ENCODE measurements at regions not wholly inside any gene's neighbourhood (a gene's known extent, or its start where the extent isn't known, plus 50 kb on each side); places are given as distances from the start of the nearest gene placed in this dataset.
"Not testable (repeated sequence)": the region's sequence is repeated elsewhere in the genome, so short reads cannot be mapped to it uniquely, and the experiment has no call there.

DNA sequence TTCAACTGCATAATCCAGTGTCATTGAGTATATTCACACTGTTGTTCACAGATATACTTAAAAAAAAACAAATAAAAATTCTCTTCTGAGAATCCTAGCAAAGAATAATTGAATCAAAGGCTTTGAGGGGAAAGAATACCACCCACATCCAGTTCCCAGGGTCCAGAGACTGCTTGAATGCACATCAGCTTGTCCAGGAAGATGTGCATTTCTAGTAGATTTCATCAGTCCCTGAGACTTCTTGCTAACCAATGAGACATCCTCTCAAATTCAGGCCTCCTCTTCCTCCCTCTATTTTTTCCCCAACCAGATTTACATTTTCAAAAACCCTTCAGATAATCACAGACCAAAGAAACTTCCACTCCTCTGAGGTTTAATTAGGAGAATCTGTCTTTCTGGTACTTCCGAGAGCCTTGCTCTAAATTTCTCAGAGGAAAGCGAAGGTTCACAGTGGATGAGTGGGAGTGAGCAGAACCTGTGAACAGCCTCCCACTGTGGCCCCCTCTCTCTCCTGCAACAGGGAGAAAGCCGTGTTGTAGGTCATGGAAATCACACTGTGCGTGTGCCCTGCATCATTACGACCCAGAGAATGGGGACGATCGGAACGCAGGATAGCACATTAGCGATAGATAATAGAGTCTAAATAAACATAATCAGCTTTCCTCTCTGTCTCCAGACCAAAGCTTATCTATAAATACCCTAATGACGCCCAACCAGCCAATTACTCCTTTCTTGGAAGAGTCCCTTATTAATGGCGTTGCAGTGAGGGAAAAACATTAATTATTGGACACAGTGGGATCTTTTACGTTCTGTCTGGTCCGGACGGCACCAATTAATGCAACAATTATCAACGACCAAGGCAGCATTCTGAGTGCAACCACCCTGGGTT, 212.5 kb downstream of the EMX2 start:
- no peak for DNase-seq

GRCh38 chr10:117755659-117756014, 213.1 kb downstream of the EMX2 start:
- DNase-seq = no peak

GRCh38 chr10:117757086-117757720, 214.7 kb downstream of the EMX2 start:
- no peak for DNase-seq

DNA sequence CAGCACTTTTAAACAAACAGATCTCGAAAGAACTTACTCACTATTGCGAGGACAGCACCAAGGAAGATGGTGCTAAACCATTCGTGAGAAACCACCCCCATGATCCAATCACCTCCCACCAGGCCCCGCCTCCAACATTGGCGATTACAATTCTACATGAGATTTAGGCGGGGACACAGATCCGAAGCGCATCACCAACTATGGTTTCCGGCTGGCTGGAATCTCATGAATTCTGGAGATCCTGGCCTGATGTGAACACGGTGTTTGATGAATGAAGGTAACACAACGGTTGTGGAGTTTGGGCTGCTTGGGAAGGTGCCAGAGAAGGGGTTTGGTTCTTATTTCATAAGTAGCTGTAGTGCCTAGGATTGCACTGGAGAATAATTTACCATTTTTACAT, 216.7 kb downstream of the EMX2 start:
- DNase-seq = no peak

GRCh38 chr10:117761695-117762094, 219.1 kb downstream of the EMX2 start:
- no peak for DNase-seq

DNA sequence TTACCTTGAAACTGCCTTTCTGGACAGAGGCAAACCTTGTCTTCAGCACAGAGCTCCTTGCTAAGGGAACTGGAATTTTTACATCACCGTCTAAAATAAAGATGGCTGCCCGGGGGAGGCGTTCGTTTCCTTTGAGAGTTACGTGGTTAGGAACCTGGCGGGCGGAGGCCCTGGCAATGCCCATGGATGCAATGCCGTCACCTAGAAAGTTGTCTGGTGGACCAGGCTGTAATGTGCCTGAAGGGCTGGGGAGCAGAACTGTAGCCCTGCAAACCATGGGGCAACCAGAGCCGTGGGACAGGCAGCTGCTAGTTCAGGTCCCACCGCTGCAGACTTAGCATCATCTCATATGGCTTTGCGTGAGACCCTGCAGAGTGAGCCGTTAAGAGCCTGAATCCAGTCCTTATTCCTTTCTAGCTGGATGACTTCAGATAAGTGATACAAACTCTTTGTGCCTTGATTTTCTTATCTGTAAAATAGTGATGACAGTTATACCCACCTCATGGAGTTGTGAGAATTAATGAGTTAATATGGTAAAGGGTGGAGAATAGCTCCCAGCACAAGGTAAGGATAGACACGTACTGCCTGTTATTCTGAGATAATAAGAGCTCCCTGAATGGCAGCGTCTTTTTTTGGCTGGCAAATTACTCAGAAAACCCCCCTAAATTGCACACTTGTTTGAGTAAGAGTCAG, 219.7 kb downstream of the EMX2 start:
- no peak for DNase-seq

DNA sequence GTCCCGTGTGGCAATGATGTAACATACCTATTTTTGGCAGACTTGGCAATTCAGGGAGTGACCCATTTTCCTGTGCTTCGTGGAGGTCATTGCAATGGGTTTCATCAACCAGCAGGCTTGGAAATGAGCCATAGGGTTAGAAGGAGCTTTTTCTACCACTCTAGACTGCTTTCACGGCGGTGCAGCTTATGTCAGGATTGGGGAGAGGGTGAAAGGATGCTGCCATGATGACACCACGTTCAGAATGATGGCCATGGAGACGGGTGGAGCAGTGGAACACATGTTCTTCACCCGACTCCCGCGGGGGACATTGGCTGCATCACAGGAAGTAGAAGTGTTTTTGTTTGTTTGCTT, 220.2 kb downstream of the EMX2 start:
- no peak for DNase-seq

- no peak for DNase-seq
These were observed 221.0 kb downstream of the EMX2 start for GRCh38 chr10:117763528-117763927.

GRCh38 chr10:117768333-117769042, 225.9 kb downstream of the EMX2 start:
- no peak for DNase-seq

DNA sequence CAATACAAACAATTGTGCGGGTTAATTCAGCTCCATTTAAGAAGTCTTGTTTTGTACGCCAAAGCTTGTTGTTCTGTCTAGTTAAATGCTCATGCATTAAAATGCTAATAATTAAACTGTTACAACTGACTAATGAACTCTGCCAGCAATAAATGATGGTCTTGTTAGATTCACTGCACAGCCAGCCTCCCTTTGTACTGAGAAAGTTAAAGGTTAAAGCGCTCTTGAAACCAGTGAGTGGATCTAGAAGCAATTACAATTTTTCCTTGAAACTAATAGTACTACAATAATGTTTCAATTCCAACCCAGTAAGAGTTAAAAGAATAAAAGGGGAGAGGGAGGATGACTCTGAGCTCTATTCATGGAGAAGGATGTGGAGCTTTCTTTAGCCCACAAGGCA, 233.0 kb downstream of the EMX2 start:
- no peak for DNase-seq

DNA sequence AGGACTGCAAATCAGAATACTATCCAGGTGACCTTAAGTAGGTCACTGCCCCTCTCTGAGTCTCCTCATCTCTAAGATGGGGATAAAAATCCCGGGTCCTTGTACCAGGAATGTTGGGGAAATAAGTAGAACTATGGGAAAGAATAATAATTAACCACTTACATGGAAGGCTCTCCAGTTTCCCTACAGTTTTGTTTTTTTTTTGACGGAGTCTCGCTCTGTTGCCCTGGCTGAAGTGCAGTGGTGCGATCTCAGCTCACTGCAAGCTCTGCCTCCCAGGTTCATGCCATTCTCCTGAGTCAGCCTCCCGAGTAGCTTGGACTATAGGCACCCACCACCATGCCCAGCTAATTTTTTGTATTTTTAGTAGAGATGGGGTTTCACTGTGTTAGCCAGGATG, 234.7 kb downstream of the EMX2 start:
- not testable (repeated sequence) for DNase-seq

DNA sequence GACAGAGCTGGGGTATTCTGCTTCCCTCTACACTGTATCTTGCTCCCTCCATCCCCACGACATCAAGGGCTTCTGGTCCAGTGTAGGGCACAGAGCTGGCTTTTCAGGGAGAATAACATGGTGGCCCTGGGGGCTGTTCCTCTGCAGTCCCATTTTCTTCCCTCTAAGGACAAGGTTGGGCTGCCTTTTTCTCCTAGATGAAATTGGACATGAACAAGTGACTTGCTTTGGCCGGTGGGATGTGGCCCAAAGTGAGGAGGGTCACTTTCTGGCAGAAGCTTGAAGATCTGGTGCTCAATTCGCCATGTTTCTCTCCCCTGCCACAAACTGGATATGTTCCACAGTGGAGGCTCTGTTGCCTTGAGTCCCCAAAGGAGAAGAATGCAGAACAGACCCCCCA, 235.7 kb downstream of the EMX2 start:
- no peak for DNase-seq

DNA sequence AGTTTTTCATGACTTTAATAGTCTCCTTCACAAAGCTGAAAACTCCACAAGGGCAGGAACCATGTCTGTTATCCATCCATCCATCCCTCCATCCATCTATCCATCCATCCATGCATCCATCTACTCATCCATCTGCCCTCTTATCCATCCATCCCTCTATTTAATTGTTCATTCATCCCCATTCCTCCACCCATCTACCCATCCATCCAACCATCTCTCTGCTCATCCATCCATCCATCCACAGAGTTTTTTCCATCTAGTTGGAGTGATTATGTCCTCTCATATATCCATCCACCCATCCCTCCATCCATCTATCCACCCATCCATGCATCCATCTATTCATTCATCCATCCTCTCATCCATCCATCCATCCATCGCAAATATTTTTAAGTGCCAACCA, 237.9 kb downstream of the EMX2 start:
- no peak for DNase-seq

DNA sequence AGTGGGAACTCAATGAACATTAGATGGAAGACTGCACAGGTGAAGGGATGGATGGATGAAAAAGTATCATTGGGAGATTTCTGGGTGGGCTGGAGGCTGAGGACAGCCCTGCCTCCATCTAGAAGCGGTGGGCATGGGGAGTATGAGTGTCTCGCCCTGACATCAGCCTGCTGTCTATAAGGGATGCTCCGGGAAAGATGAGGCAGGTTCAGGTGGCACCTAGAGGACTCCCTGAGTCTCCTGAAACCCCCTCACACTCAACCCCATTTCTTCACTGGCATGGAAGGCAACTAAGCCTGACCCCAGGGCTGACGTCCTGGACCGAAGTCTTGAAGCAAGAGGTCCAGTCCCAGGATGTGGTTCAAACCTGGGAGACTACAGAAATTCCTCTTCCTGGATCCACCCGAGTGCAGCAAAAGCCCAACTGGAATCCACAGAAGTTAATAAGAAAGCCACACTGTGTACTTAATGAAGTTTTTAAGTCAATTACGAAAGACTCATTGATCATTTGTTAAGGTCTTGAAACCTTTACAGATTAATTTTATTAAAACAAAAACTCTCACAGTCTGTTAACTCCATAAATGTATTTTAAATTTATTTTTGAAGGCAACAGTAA, 238.8 kb downstream of the EMX2 start:
- no peak for DNase-seq

DNA sequence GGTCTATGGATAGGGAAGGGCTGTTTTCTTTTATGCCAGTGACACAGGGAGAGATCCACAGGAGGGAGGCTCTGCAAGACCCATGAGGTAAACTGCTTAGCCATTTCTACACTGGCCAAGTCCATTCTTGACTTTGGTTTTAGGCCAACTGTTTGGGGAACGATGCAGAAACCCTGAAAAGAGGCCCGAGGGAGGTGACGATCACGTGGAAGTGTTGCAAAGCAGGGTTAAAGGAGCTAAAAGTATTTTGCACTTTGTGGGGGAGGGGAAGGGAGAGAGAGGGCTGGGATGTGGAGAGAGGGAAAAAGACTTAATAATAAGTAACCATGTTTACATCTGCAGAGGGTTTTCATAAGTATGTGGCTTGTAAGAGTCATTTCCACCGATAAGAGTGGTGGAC, 239.7 kb downstream of the EMX2 start:
- no peak for DNase-seq

DNA sequence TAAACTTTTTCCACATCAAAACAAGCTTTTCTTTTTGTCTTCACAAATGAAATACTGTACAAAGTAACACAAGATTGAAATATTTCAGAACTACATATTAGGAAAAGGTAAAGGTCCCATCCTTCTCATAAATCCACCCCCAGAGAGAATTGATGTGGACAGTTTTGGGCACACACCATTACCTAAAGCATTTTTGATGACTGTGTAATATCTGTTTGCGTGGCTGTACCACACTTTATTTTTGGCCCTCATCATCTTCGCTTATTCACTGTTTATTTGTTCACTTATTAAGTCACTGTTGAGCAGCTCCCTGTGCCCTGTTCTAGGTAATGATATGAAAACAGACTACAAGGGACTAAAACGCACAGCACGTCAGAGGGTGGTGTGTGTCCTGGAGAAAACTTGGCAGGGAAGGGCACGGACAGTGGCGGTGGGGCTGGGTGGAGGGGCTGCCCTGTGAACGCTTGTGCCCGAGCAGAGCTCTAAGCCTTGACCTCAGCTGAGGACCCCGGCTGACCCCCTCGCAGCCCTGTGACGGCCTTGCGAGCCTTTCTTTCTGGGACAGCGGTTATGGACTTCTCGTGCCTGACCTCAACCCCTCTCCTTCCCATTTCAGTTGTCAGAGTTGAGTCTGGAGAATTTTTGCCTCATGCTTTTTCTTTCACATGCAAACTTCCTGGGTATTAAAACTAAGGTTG, 241.3 kb downstream of the EMX2 start:
- DNase-seq = no peak

GRCh38 chr10:117784776-117785175, 242.2 kb downstream of the EMX2 start:
- no peak for DNase-seq

DNA sequence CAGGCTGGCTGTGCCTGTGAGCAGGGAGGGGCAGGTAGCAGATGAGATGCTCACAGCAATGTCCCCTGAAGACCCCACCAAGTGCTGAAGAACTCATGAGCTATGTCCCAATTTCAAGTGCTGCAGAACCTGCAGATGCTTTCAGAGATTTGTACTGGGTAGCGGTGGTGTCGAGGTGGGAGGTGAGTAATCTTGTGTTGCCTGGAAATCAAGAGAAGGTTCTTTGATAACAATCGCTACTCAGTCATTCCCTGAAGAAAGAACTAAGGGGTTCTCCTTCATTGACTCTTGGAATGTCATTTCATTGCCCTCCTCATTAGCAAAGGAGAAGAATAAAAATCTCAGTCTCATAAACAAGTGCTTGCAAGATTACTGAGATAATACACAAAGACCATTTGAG, 246.4 kb downstream of the EMX2 start:
- DNase-seq = no peak

- DNase-seq = no peak
These were observed 247.6 kb downstream of the EMX2 start for GRCh38 chr10:117790179-117790578.

GRCh38 chr10:117790621-117791020, 248.1 kb downstream of the EMX2 start:
- no peak for DNase-seq

GRCh38 chr10:117792214-117792613, 249.7 kb downstream of the EMX2 start:
- DNase-seq = no peak

GRCh38 chr10:117796130-117796745, 250.5 kb downstream of the RAB11FIP2 start:
- no peak for DNase-seq
